Gastrocnemius medialis (tissue), 4 donors: ENCODE measurements at regions not wholly inside any gene's neighbourhood (a gene's known extent, or its start where the extent isn't known, plus 50 kb on each side); places are given as distances from the start of the nearest gene placed in this dataset.

ENCODE experiments used
- ATAC-seq, 2 donors: fragments of 150-250 bp; one replicate each; pipeline ENCODE4 v1.9.1; 2016
- DNase-seq, 2 donors: peaks; one replicate each; pipeline ENCODE4 v3.0.0-alpha.2; 2019
- H3K27ac ChIP-seq, 4 donors: fragments of 200-600 bp; sonication (generic); 1 replicate in 1 of 4; 2 replicates in 3 of 4; pipeline ENCODE4 v1.5.1; 2016 to 2018; ENCODE audit warnings: mild to moderate bottlenecking in 2 of 4, moderate library complexity in 1 of 4
- H3K27me3 ChIP-seq, 3 donors: fragments of 200-600 bp; sonication (generic) in 2 of 3; 1 replicate in 1 of 3; 2 replicates in 2 of 3; pipeline versions ENCODE4 v1.5.1 to v1.6.0; 2016 to 2019; ENCODE audit warnings: mild to moderate bottlenecking in 1 of 3, moderate library complexity in 1 of 3
- H3K36me3 ChIP-seq, 2 donors: fragments of 200-600 bp; sonication (generic) in 1 of 2; one replicate each; pipeline ENCODE4 v1.5.1; 2017 to 2018
- H3K4me1 ChIP-seq, 2 donors: fragments of 200-600 bp; sonication (generic) in 1 of 2; one replicate each; pipeline ENCODE4 v1.5.1; 2016 to 2017; ENCODE audit warnings: mild to moderate bottlenecking in 2 of 2
- H3K4me3 ChIP-seq, 4 donors: fragments of 200-600 bp; sonication (generic) in 3 of 4; 1 replicate in 1 of 4; 2 replicates in 3 of 4; pipeline ENCODE4 v1.5.1; 2016 to 2019; ENCODE audit warnings: mild to moderate bottlenecking in 2 of 4
- H3K9me3 ChIP-seq, 3 donors: fragments of 200-600 bp; sonication (generic) in 2 of 3; 1 replicate in 1 of 3; 2 replicates in 2 of 3; pipeline ENCODE4 v1.5.1; 2016 to 2019
- CTCF ChIP-seq, 5 experiments: fragments of 450-650 bp in 3 of 5; fragments of 200-600 bp in 2 of 5; sonication (generic) in 2 of 5; IDR thresholded peaks in 4 of 5; conservative IDR thresholded peaks in 1 of 5; 1 replicate in 4 of 5; 2 replicates in 1 of 5; pipeline ENCODE4 v1.5.1; 2016 to 2019; ENCODE audit warnings: antibody characterized with exemption in 5 of 5, mild to moderate bottlenecking in 3 of 5, moderate library complexity in 3 of 5
- POLR2A ChIP-seq, 2 donors: fragments of 450-650 bp; IDR thresholded peaks; one replicate each; pipeline ENCODE4 v1.6.1; 2017; ENCODE audit warnings: antibody characterized with exemption in 2 of 2, mild to moderate bottlenecking in 2 of 2, moderate library complexity in 2 of 2
- in situ Hi-C, 4 donors: fragments of 200-750 bp; cut with MboI; loops; one replicate each; pipeline versions ENCODE4 v1.15.0 to v1.8.0; 2017; ENCODE audit warnings: low sequenced_read_pairs in 4 of 4
- intact Hi-C: fragments of 100-400 bp; cut with DNase I; formaldehyde crosslinking; loops from one replicate; pipeline ENCODE4 v1.15.1; 2023; ENCODE audit warnings: low total_unique reads

GRCh38 chr20:52484438-52484837 lies 292.9 kb upstream of the ZFP64 start:
- Histone ChIP-seq H3K4me3 (no peak overlapping the region), H3K9me3 (no peaks in the 10 kb centered on the region), H3K4me1 (no peaks in the 10 kb centered on the region), H3K27me3 (no peaks in the 10 kb centered on the region), H3K27ac (no peak overlapping the region), H3K36me3 (no peaks in the 10 kb centered on the region)
- in situ Hi-C loops: no loop called here
- DNase-seq: no peak
- no peak for ATAC-seq
- no peak for TF ChIP-seq POLR2A (IDR thresholded peaks at IDR 0.05)
- TF ChIP-seq CTCF (IDR thresholded peaks at IDR 0.05 in 4 of 5, conservative IDR thresholded peaks at IDR 0.05 in 1 of 5): no peak
- intact Hi-C loops: no loop called here

- no peak for DNase-seq
- no peak for ATAC-seq
These were observed 291.8 kb upstream of the ZFP64 start for GRCh38 chr20:52483382-52483781.

GRCh38 chr20:52482044-52482443 lies 290.5 kb upstream of the ZFP64 start:
- TF ChIP-seq CTCF (IDR thresholded peaks at IDR 0.05 in 4 of 5, conservative IDR thresholded peaks at IDR 0.05 in 1 of 5) (no peak), POLR2A (IDR thresholded peaks at IDR 0.05) (no peak)
- in situ Hi-C loops: no loop called here
- intact Hi-C loops: no loop called here

More at GRCh38 chr20:52483382-52483781, 291.8 kb upstream of the ZFP64 start:
- H3K4me1 ChIP-seq: no peaks in the 10 kb centered on the region
- in situ Hi-C loops (no loop called here), intact Hi-C loops (no loop called here)
- no peak for TF ChIP-seq CTCF (IDR thresholded peaks at IDR 0.05 in 4 of 5, conservative IDR thresholded peaks at IDR 0.05 in 1 of 5)
- no peak for TF ChIP-seq POLR2A (IDR thresholded peaks at IDR 0.05)
- H3K9me3 ChIP-seq: no peaks in the 10 kb centered on the region
- H3K4me3 ChIP-seq: no peak overlapping the region
- H3K27ac ChIP-seq: no peak overlapping the region
- no peaks in the 10 kb centered on the region for H3K36me3 ChIP-seq
- H3K27me3 ChIP-seq: no peaks in the 10 kb centered on the region

GRCh38 chr20:52481443-52481842 lies 289.9 kb upstream of the ZFP64 start:
- no peaks in the 10 kb centered on the region for H3K36me3 ChIP-seq
- no peaks in the 10 kb centered on the region for H3K4me1 ChIP-seq
- DNase-seq: no peak
- no peak for ATAC-seq
- TF ChIP-seq CTCF (IDR thresholded peaks at IDR 0.05 in 4 of 5, conservative IDR thresholded peaks at IDR 0.05 in 1 of 5) (no peak), POLR2A (IDR thresholded peaks at IDR 0.05) (no peak)
- no peak overlapping the region for H3K4me3 ChIP-seq
- no peaks in the 10 kb centered on the region for H3K9me3 ChIP-seq
- in situ Hi-C loops (no loop called here), intact Hi-C loops (no loop called here)
- H3K27ac ChIP-seq: no peak overlapping the region
- no peaks in the 10 kb centered on the region for H3K27me3 ChIP-seq

More at GRCh38 chr20:52482044-52482443, 290.5 kb upstream of the ZFP64 start:
- no peak overlapping the region for H3K4me3 ChIP-seq
- H3K9me3 ChIP-seq: no peaks in the 10 kb centered on the region
- H3K27ac ChIP-seq: no peak overlapping the region
- no peaks in the 10 kb centered on the region for H3K27me3 ChIP-seq
- DNase-seq (no peak), ATAC-seq (no peak)
- no peaks in the 10 kb centered on the region for H3K4me1 ChIP-seq
- H3K36me3 ChIP-seq: no peaks in the 10 kb centered on the region

- no peaks in the 10 kb centered on the region for H3K27me3 ChIP-seq
- H3K4me3 ChIP-seq: no peak overlapping the region
- in situ Hi-C loops (no loop called here), intact Hi-C loops (no loop called here)
- TF ChIP-seq CTCF (IDR thresholded peaks at IDR 0.05 in 4 of 5, conservative IDR thresholded peaks at IDR 0.05 in 1 of 5) (no peak), POLR2A (IDR thresholded peaks at IDR 0.05) (no peak)
- H3K9me3 ChIP-seq: no peaks in the 10 kb centered on the region
- no peak for ATAC-seq
- no peaks in the 10 kb centered on the region for H3K36me3 ChIP-seq
- H3K4me1 ChIP-seq: no peaks in the 10 kb centered on the region
- no peak for DNase-seq
- H3K27ac ChIP-seq: no peak overlapping the region
These were observed 284.6 kb upstream of the ZFP64 start for GRCh38 chr20:52476074-52476750.
